GM12878 (cell line): ENCODE measurements at regions not wholly inside any gene's neighbourhood (a gene's known extent, or its start where the extent isn't known, plus 50 kb on each side); places are given as distances from the start of the nearest gene placed in this dataset.

Experiments used
- ATAC-seq: fragments of 200-7000 bp; cut with Tn5 transposase; 3 replicates; pipeline ENCODE4 v1.9.1; 2020; ENCODE audit warnings: mild to moderate bottlenecking, moderate library complexity
- BruUV-seq: library from RNA; stranded (reverse); fragments of 400-500 nt; replicated peaks from 2 replicates; lab custom pipeline; 2021; lab: Mats Ljungman, UMichigan
- CTCF ChIA-PET: fragments of 300-600 bp; sonication (Branson Sonifier 250); formaldehyde crosslinking; extraction: SDS; loops from one replicate; lab custom pipeline; 2021; ENCODE audit warnings: inconsistent platforms; lab: Yijun Ruan, JAX
- POLR2A ChIA-PET: fragments of 350-600 bp; formaldehyde crosslinking; extraction: SDS; loops from one replicate; lab custom pipeline; 2021; ENCODE audit warnings: inconsistent platforms; lab: Charles Lee
- RAD21 ChIA-PET: fragments of 300-600 bp; sonication (Branson Sonifier 250); formaldehyde crosslinking; loops from one replicate; lab custom pipeline; 2023; ENCODE audit warnings: antibody characterized with exemption; ENCODE audit not compliant: unreplicated experiment; lab: Charles Lee
- SMC1A ChIA-PET: fragments of 300-600 bp; sonication (Branson Sonifier 250); formaldehyde crosslinking; loops from one replicate; lab custom pipeline; 2023; ENCODE audit not compliant: unreplicated experiment, uncharacterized antibody; lab: Charles Lee
- DNase-seq: peaks from one replicate; pipeline ENCODE4 v3.0.0-alpha.2; 2011; ENCODE audit warnings: low read depth, low spot score
- FAIRE-seq: peaks from 3 replicates; lab custom pipeline; 2011; peaks lifted over from hg19 to GRCh38; lab: Jason Lieb, UNC
- H2AFZ ChIP-seq: 2 replicates; pipeline ENCODE4 v1.6.0; 2011; ENCODE audit warnings: low read depth, low read length, control low read depth; ENCODE audit not compliant: control insufficient read depth
- H3K27ac ChIP-seq: 2 replicates; pipeline ENCODE4 v1.5.1; 2011; ENCODE audit warnings: control low read depth; ENCODE audit not compliant: control insufficient read depth, insufficient read depth
- H3K27me3 ChIP-seq, 2 experiments: replicated peaks in 1 of 2; 2 replicates each; pipeline versions ENCODE4 v1.6.0 to v1.6.1; 2011; ENCODE audit warnings: low read length in 1 of 2; ENCODE audit not compliant: control insufficient read depth in 2 of 2, insufficient read depth in 2 of 2
- H3K36me3 ChIP-seq, 2 experiments: 2 replicates each; pipeline ENCODE4 v1.5.1; 2011; ENCODE audit warnings: low read length in 1 of 2; ENCODE audit not compliant: control insufficient read depth in 2 of 2, insufficient read depth in 2 of 2
- H3K4me1 ChIP-seq: 2 replicates; pipeline ENCODE4 v1.6.1; 2011; ENCODE audit warnings: mild to moderate bottlenecking, low read length, moderate library complexity, mixed read lengths; ENCODE audit not compliant: control insufficient read depth, insufficient read depth
- H3K4me2 ChIP-seq: 2 replicates; pipeline ENCODE4 v1.6.0; 2011; ENCODE audit warnings: control low read depth; ENCODE audit not compliant: control insufficient read depth, insufficient read depth
- H3K4me3 ChIP-seq: fragments of 200-600 bp; sonication (generic); 2 replicates; pipeline ENCODE4 v1.5.1; 2016
- H3K79me2 ChIP-seq: 2 replicates; pipeline ENCODE4 v1.6.0; 2011; ENCODE audit warnings: low read length; ENCODE audit not compliant: control insufficient read depth, insufficient read depth
- H3K9ac ChIP-seq: 2 replicates; pipeline ENCODE4 v1.8.0; 2011; ENCODE audit warnings: low read length, control low read depth, mixed read lengths; ENCODE audit not compliant: control insufficient read depth, insufficient read depth
- H3K9me3 ChIP-seq: replicated peaks from 3 replicates; pipeline ENCODE4 v1.5.1; 2011; ENCODE audit warnings: mild to moderate bottlenecking, low read length; ENCODE audit not compliant: control insufficient read depth, insufficient read depth
- H4K20me1 ChIP-seq: 2 replicates; pipeline ENCODE4 v1.6.0; 2011; ENCODE audit not compliant: control insufficient read depth, insufficient read depth
- E2F8 ChIP-seq: fragments of 450-650 bp; IDR thresholded peaks from 2 replicates; pipeline ENCODE4 v1.6.1; 2018; ENCODE audit warnings: mild to moderate bottlenecking, low read depth, moderate library complexity; ENCODE audit not compliant: partially characterized antibody
- ETV6 ChIP-seq, 2 experiments: fragments of 450-650 bp in 1 of 2; IDR thresholded peaks in 1 of 2; conservative IDR thresholded peaks in 1 of 2; 2 replicates each; pipeline ENCODE4 v1.6.1; 2014; ENCODE audit warnings: antibody characterized with exemption in 1 of 2, borderline replicate concordance in 1 of 2, low read depth in 1 of 2, mild to moderate bottlenecking in 1 of 2, moderate library complexity in 1 of 2
- YY1 ChIP-seq: IDR thresholded peaks from 2 replicates; pipeline ENCODE4 v1.6.1; 2011; ENCODE audit warnings: low read depth, mild to moderate bottlenecking, low read length
- ZBTB11 ChIP-seq: fragments of 450-650 bp; formaldehyde crosslinking; IDR thresholded peaks from 2 replicates; pipeline ENCODE4 v1.5.0; 2022; ENCODE audit warnings: mild to moderate bottlenecking, missing genetic modification characterization
- WGBS: methylation state at CpG from one replicate; pipeline ENCODE4 v1.1.6; 2016; ENCODE audit warnings: low lambda C conversion rate; ENCODE audit not compliant: insufficient replicate concordance, insufficient coverage; ENCODE audit errors: missing lambda C conversion rate; 5-methylcytosine and 5-hydroxymethylcytosine counted together
- in situ Hi-C: fragments of 300-500 bp; cut with MboI; formaldehyde crosslinking; loops from 9 replicates; pipeline ENCODE4 v1.14.3; 2018; ENCODE audit warnings: mixed read lengths
- intact Hi-C: fragments of 100-400 bp; cut with micrococcal nuclease; formaldehyde crosslinking; loops from one replicate; pipeline ENCODE4 v1.14.2; 2022; ENCODE audit not compliant: unreplicated experiment

GRCh38 chr2:6362671-6363450 is 502.8 kb downstream of the CMPK2 start:
- WGBS: 45% methylated on average over 11 of the region's 11 CpGs
- RAD21 ChIA-PET: no interaction called here
- POLR2A ChIA-PET: no interaction called here
- SMC1A ChIA-PET: interaction anchor here (0.9 to 1.9 kb wide), 3 partner anchors 11 to 54 kb away, joined by 3 to 7 read pairs (median 3); no protein-coding TSS in a partner anchor
- FAIRE-seq (peak; percentile 41), ATAC-seq (peak; percentile 53), DNase-seq (no peak)
- peak overlapping the region; percentile 46 for H2AFZ ChIP-seq
- H3K9ac ChIP-seq: no peak overlapping the region
- H3K27ac ChIP-seq: no peak overlapping the region; the same call in 1 of the 2 replicates
- intact Hi-C loops: no loop called here
- no peaks in the 10 kb centered on the region for H3K79me2 ChIP-seq
- no peaks in the 10 kb centered on the region for H3K36me3 ChIP-seq
- H3K9me3 ChIP-seq: no peaks in the 10 kb centered on the region
- no peak overlapping the region; the same call in 1 of the 2 replicates for H3K4me2 ChIP-seq
- H3K4me1 ChIP-seq: peaks cover 15% of the 10 kb centered on the region
- in situ Hi-C loops: no loop called here
- CTCF ChIA-PET: interaction anchor here (1.6 kb wide), 1 partner anchor 8 kb away, joined by 7 read pairs; no protein-coding TSS in a partner anchor
- H3K4me3 ChIP-seq: no peak overlapping the region
- TF ChIP-seq ETV6 (conservative IDR thresholded peaks at IDR 0.05 in 1 of 2, IDR thresholded peaks at IDR 0.05 in 1 of 2; ENCODE audit: borderline replicate concordance in 1 of 2, low read depth in 1 of 2): no peak
- 0 out of 2 replicates have a peak, but pooled peaks have one; percentile 18 for TF ChIP-seq YY1
- TF ChIP-seq E2F8: no peak
- no peak for TF ChIP-seq ZBTB11 (CRISPR knock-in tag)
- no TSS peak for BruUV-seq
- no peaks in the 10 kb centered on the region for H3K27me3 ChIP-seq
- no peaks in the 10 kb centered on the region for H4K20me1 ChIP-seq
